Gastroesophageal sphincter (tissue), 2 donors: ENCODE measurements at regions not wholly inside any gene's neighbourhood (a gene's known extent, or its start where the extent isn't known, plus 50 kb on each side); places are given as distances from the start of the nearest gene placed in this dataset.

Experiments
- EP300 ChIP-seq: sonication (generic); formaldehyde crosslinking; IDR thresholded peaks from one replicate; pipeline ENCODE4 v1.6.1; 2017; ENCODE audit warnings: antibody characterized with exemption, mild to moderate bottlenecking
- POLR2AphosphoS5 ChIP-seq: sonication (generic); formaldehyde crosslinking; IDR thresholded peaks from one replicate; pipeline ENCODE4 v1.6.1; 2017; ENCODE audit warnings: antibody characterized with exemption

DNA sequence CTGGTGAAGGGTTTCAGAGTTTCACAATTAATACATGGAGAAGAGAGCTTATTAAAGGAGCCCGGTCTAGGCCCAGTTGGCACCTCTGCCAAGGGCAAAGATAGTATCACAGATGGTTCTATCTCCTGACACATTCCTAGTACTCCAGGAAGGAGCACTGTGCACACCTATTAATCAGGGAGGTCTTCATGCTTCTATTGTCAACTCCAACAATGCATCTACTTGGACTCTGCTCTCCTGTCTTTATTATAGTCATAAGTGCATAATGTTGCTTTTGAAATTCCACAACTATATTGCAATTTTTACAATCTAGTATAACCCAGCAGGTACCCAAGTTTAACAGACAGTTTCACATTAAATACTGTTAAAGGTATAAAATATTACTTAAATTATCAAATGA is 174.5 kb upstream of the TSC22D1 start:
- no peak for TF ChIP-seq EP300
- TF ChIP-seq POLR2AphosphoS5, result no peak
